ENCODE measurements at regions not wholly inside any gene's neighbourhood (a gene's known extent, or its start where the extent isn't known, plus 50 kb on each side); places are given as distances from the start of the nearest gene placed in this dataset.

GRCh38 chr20:60213126-60213893 lies 255.1 kb downstream of the CDH26 start:
- TF ChIP-seq POLR2A (IDR thresholded peaks at IDR 0.05; ENCODE audit: low read depth, low read length) = no peak
- no peak for TF ChIP-seq CTCF (conservative IDR thresholded peaks at IDR 0.05; ENCODE audit: low read depth, low read length)
- TF ChIP-seq MXI1 (IDR thresholded peaks at IDR 0.05; ENCODE audit: borderline replicate concordance, low read depth, low read length) = no peak
- no peak for TF ChIP-seq MAFK (IDR thresholded peaks at IDR 0.05; ENCODE audit: low read depth, low read length)
- no peak for TF ChIP-seq ELK1 (IDR thresholded peaks at IDR 0.05; ENCODE audit: borderline replicate concordance, low read depth, low read length)
- no peak for TF ChIP-seq MAZ (IDR thresholded peaks at IDR 0.05; ENCODE audit: borderline replicate concordance, low read depth, low read length)
